SK-N-SH (cell line): ENCODE measurements at regions not wholly inside any gene's neighbourhood (a gene's known extent, or its start where the extent isn't known, plus 50 kb on each side); places are given as distances from the start of the nearest gene placed in this dataset.
A peak's percentile ranks its signal among the peaks of the same experiment; 100 is the strongest.

Source experiments
- CTCF ChIA-PET: fragments of 300-600, 350-600 bp; formaldehyde crosslinking; extraction: SDS; loops from one replicate; lab custom pipeline; 2021; lab: Yijun Ruan, JAX
- POLR2A ChIA-PET: fragments of 350-600 bp; sonication (Branson Sonifier 250); formaldehyde crosslinking; extraction: SDS; loops from one replicate; lab custom pipeline; 2020; ENCODE audit warnings: antibody characterized with exemption, inconsistent platforms; lab: Yijun Ruan, JAX
- DNase-seq: peaks from one replicate; pipeline ENCODE4 v3.0.0; 2012
- H2AFZ ChIP-seq: fragments of 200-600 bp; sonication (generic); 2 replicates; pipeline ENCODE4 v1.8.1; 2016; ENCODE audit warnings: antibody characterized with exemption, mild to moderate bottlenecking, low read depth
- H3F3A ChIP-seq: fragments of 200-600 bp; sonication (generic); replicated peaks from 2 replicates; pipeline ENCODE3; 2016; ENCODE audit warnings: antibody characterized with exemption, mild to moderate bottlenecking; ENCODE audit not compliant: insufficient read depth
- H3K27ac ChIP-seq, 2 experiments: fragments of 200-500 bp in 1 of 2; fragments of 200-600 bp in 1 of 2; sonication (Bioruptor generic) in 1 of 2; sonication (generic), shearing (Covaris generic) in 1 of 2; 2 replicates each; pipeline versions ENCODE4 v1.5.1 to v1.6.1; 2014 to 2016; ENCODE audit warnings: low read depth in 2 of 2, inconsistent platforms in 1 of 2, low read length in 1 of 2, mild to moderate bottlenecking in 1 of 2, mixed read lengths in 1 of 2
- H3K27me3 ChIP-seq: fragments of 200-600 bp; sonication (generic), shearing (Covaris generic); 2 replicates; pipeline ENCODE4 v1.6.1; 2016; ENCODE audit warnings: mixed run types; ENCODE audit not compliant: insufficient read depth
- H3K36me3 ChIP-seq, 2 experiments: fragments of 200-500 bp in 1 of 2; fragments of 200-600 bp in 1 of 2; sonication (Bioruptor generic) in 1 of 2; sonication (generic) in 1 of 2; replicated peaks in 1 of 2; 2 replicates each; pipeline versions ENCODE3 to v1.5.1; 2014 to 2016; ENCODE audit warnings: low read length in 1 of 2, mild to moderate bottlenecking in 1 of 2; ENCODE audit not compliant: insufficient read depth in 2 of 2, control insufficient read depth in 1 of 2
- H3K4me1 ChIP-seq, 2 experiments: fragments of 200-500 bp in 1 of 2; fragments of 200-600 bp in 1 of 2; sonication (Bioruptor generic) in 1 of 2; sonication (generic), shearing (Covaris generic) in 1 of 2; 2 replicates each; pipeline versions ENCODE4 v1.5.1 to v1.6.1; 2014 to 2016; ENCODE audit warnings: low read depth in 1 of 2, low read length in 1 of 2, mixed run types in 1 of 2; ENCODE audit not compliant: insufficient read depth in 2 of 2, control insufficient read depth in 1 of 2
- H3K4me2 ChIP-seq: fragments of 200-600 bp; sonication (generic), shearing (Covaris generic); 2 replicates; pipeline ENCODE4 v1.6.1; 2017; ENCODE audit warnings: mixed run types
- H3K4me3 ChIP-seq, 2 experiments: fragments of 200-500 bp in 1 of 2; fragments of 200-600 bp in 1 of 2; sonication (Bioruptor generic) in 1 of 2; sonication (generic), shearing (Covaris generic) in 1 of 2; 2 replicates each; pipeline versions ENCODE4 v1.5.1 to v1.8.1; 2014 to 2016; ENCODE audit warnings: low read depth in 2 of 2, inconsistent platforms in 1 of 2, low read length in 1 of 2, mild to moderate bottlenecking in 1 of 2, mixed read lengths in 1 of 2, moderate library complexity in 1 of 2
- H3K79me2 ChIP-seq: fragments of 200-600 bp; sonication (generic); 2 replicates; pipeline ENCODE4 v1.8.1; 2017; ENCODE audit warnings: mild to moderate bottlenecking; ENCODE audit not compliant: insufficient read depth
- H3K9ac ChIP-seq: fragments of 200-600 bp; sonication (generic); 2 replicates; pipeline ENCODE4 v1.6.1; 2017; ENCODE audit warnings: mixed run types
- H3K9me2 ChIP-seq: fragments of 200-600 bp; sonication (generic); 2 replicates; pipeline ENCODE4 v1.6.1; 2017; ENCODE audit warnings: mixed run types
- H3K9me3 ChIP-seq: fragments of 200-600 bp; sonication (generic); 2 replicates; pipeline ENCODE4 v1.6.1; 2017; ENCODE audit warnings: mixed run types, mild to moderate bottlenecking, moderate library complexity
- H4K20me1 ChIP-seq: fragments of 200-600 bp; sonication (generic); 2 replicates; pipeline ENCODE4 v1.6.1; 2017; ENCODE audit warnings: mild to moderate bottlenecking, mixed run types; ENCODE audit not compliant: insufficient read depth
- CHD2 ChIP-seq: fragments of 150-350 bp; IDR thresholded peaks from 2 replicates; pipeline ENCODE4 v1.6.1; 2018; ENCODE audit warnings: low read length; ENCODE audit not compliant: partially characterized antibody
- ELF1 ChIP-seq: IDR thresholded peaks from 2 replicates; pipeline ENCODE4 v1.4.0; 2012
- EP300 ChIP-seq, 2 experiments: IDR thresholded peaks; 2 replicates each; pipeline versions ENCODE4 v1.4.0 to v1.6.1; 2012; ENCODE audit warnings: borderline replicate concordance in 1 of 2, low read depth in 1 of 2, low read length in 1 of 2
- FOXM1 ChIP-seq: IDR thresholded peaks from 2 replicates; pipeline ENCODE4 v1.4.0; 2012; ENCODE audit warnings: low read depth, mild to moderate bottlenecking
- GATA2 ChIP-seq: sonication (generic); formaldehyde crosslinking; IDR thresholded peaks from 2 replicates; pipeline ENCODE4 v1.5.0; 2020; ENCODE audit warnings: mild to moderate bottlenecking, missing genetic modification reagents
- MEF2A ChIP-seq: IDR thresholded peaks from 2 replicates; pipeline ENCODE4 v1.4.0; 2012; ENCODE audit warnings: low read depth, borderline replicate concordance
- MXI1 ChIP-seq: IDR thresholded peaks from 2 replicates; pipeline ENCODE4 v1.6.1; 2012; ENCODE audit warnings: mild to moderate bottlenecking, low read depth, low read length, improper control_type of control experiment
- NFIC ChIP-seq: IDR thresholded peaks from 2 replicates; pipeline ENCODE4 v1.4.0; 2012; ENCODE audit warnings: borderline replicate concordance
- NRF1 ChIP-seq: IDR thresholded peaks from 2 replicates; pipeline ENCODE4 v1.6.1; 2012; ENCODE audit warnings: low read depth, mild to moderate bottlenecking, low read length
- POLR2AphosphoS5 ChIP-seq: IDR thresholded peaks from 2 replicates; pipeline ENCODE4 v1.6.1; 2012; ENCODE audit warnings: low read depth, low read length
- RAD21 ChIP-seq: IDR thresholded peaks from 2 replicates; pipeline ENCODE4 v1.6.1; 2012; ENCODE audit warnings: mild to moderate bottlenecking, low read length
- RCOR1 ChIP-seq: fragments of 150-350 bp; IDR thresholded peaks from 2 replicates; pipeline ENCODE4 v1.6.1; 2017; ENCODE audit warnings: antibody characterized with exemption, low read length
- RFX5 ChIP-seq: IDR thresholded peaks from 2 replicates; pipeline ENCODE4 v1.6.1; 2012; ENCODE audit warnings: mild to moderate bottlenecking, improper control_type of control experiment, low read length
- RXRA ChIP-seq: IDR thresholded peaks from 2 replicates; pipeline ENCODE4 v1.4.0; 2012; ENCODE audit warnings: low read depth, mild to moderate bottlenecking, borderline replicate concordance
- SMC3 ChIP-seq: IDR thresholded peaks from 2 replicates; pipeline ENCODE4 v1.6.1; 2012; ENCODE audit warnings: low read depth, low read length, improper control_type of control experiment
- TAF1 ChIP-seq: IDR thresholded peaks from 2 replicates; pipeline ENCODE4 v1.6.1; 2012; ENCODE audit warnings: low read depth, mild to moderate bottlenecking, low read length, moderate library complexity, borderline replicate concordance
- TCF12 ChIP-seq: IDR thresholded peaks from 2 replicates; pipeline ENCODE4 v1.4.0; 2012
- YY1 ChIP-seq: IDR thresholded peaks from 2 replicates; pipeline ENCODE4 v1.4.0; 2012; ENCODE audit warnings: low read depth, mild to moderate bottlenecking
- WGBS: methylation state at CpG from one replicate; pipeline ENCODE4 v1.1.6; 2017; ENCODE audit warnings: low lambda C conversion rate; 5-methylcytosine and 5-hydroxymethylcytosine counted together
- TF ChIP-seq, protein P1 (sequence below): IDR thresholded peaks from 2 replicates; pipeline ENCODE4 v1.4.0; 2012; ENCODE audit warnings: low read depth
- TF ChIP-seq, protein P2 (sequence below): IDR thresholded peaks from 2 replicates; pipeline ENCODE4; 2012
- TF ChIP-seq, protein P3 (sequence below): fragments of 200-600 bp; sonication (generic); IDR thresholded peaks from 2 replicates; pipeline ENCODE4 v1.6.1; 2017; ENCODE audit warnings: antibody characterized with exemption, mild to moderate bottlenecking, moderate library complexity
- TF ChIP-seq, protein P4 (sequence below): IDR thresholded peaks from 2 replicates; pipeline ENCODE4 v1.6.1; 2012; ENCODE audit warnings: mild to moderate bottlenecking, low read depth, low read length, moderate library complexity
- TF ChIP-seq, protein P5 (sequence below): fragments of 150-350 bp; IDR thresholded peaks from 2 replicates; pipeline ENCODE4 v1.6.1; 2017; ENCODE audit warnings: antibody characterized with exemption, low read length, low read depth, borderline replicate concordance

DNA sequence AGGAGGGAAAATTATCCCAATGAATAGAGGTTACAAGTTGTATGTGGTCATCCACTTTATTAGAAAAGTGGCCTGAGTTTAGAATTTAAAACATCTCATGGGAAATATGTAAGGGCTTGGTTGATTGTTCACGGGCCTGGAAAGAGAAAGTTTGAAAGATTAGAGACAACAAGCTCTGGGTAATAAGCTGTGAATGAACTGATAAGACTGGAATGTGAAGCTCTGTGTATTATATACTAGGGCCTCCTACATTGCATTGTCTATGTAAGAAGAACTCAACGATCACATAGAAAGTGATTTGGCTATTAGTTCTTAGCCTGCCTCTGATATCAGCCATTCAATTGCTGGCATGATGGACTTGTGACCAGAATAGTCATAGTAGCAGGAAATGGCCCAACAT lies 199.2 kb upstream of the MAGI2 start:
- H3K36me3 ChIP-seq, result no peaks in the 10 kb centered on the region
- H3K9me3 ChIP-seq, result no peaks in the 10 kb centered on the region
- TF ChIP-seq GATA2 (CRISPR knock-in tag) (no peak), FOXM1 (no peak), MXI1 (no peak), TAF1 (no peak), EP300 (IDR thresholded peaks at IDR 0.05; ENCODE audit: borderline replicate concordance in 1 of 2, low read depth in 1 of 2, low read length in 1 of 2) (no peak), SMC3 (no peak), CHD2 (no peak), MEF2A (no peak), YY1 (no peak), NFIC (no peak), RXRA (no peak), RCOR1 (no peak), TCF12 (no peak)
- TF ChIP-seq, protein P1, sequence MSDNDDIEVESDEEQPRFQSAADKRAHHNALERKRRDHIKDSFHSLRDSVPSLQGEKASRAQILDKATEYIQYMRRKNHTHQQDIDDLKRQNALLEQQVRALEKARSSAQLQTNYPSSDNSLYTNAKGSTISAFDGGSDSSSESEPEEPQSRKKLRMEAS, result no peak
- TF ChIP-seq, protein P2, sequence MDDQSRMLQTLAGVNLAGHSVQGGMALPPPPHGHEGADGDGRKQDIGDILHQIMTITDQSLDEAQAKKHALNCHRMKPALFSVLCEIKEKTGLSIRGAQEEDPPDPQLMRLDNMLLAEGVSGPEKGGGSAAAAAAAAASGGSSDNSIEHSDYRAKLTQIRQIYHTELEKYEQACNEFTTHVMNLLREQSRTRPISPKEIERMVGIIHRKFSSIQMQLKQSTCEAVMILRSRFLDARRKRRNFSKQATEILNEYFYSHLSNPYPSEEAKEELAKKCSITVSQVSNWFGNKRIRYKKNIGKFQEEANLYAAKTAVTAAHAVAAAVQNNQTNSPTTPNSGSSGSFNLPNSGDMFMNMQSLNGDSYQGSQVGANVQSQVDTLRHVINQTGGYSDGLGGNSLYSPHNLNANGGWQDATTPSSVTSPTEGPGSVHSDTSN, result no peak
- TF ChIP-seq, protein P3, sequence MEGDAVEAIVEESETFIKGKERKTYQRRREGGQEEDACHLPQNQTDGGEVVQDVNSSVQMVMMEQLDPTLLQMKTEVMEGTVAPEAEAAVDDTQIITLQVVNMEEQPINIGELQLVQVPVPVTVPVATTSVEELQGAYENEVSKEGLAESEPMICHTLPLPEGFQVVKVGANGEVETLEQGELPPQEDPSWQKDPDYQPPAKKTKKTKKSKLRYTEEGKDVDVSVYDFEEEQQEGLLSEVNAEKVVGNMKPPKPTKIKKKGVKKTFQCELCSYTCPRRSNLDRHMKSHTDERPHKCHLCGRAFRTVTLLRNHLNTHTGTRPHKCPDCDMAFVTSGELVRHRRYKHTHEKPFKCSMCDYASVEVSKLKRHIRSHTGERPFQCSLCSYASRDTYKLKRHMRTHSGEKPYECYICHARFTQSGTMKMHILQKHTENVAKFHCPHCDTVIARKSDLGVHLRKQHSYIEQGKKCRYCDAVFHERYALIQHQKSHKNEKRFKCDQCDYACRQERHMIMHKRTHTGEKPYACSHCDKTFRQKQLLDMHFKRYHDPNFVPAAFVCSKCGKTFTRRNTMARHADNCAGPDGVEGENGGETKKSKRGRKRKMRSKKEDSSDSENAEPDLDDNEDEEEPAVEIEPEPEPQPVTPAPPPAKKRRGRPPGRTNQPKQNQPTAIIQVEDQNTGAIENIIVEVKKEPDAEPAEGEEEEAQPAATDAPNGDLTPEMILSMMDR, result no peak
- H3K9me2 ChIP-seq, result no peaks in the 10 kb centered on the region
- CTCF ChIA-PET, result no interaction called here
- no peaks in the 10 kb centered on the region for H3K79me2 ChIP-seq
- peak overlapping the region in 1 of 2 experiments; percentile 43; a peak in 2 of 4 replicates for H3K27ac ChIP-seq
- WGBS, result 84% methylated on average over 2 of the region's 2 CpGs
- H3K9ac ChIP-seq, result no peak overlapping the region
- peaks cover 9% of the 10 kb centered on the region for H3F3A ChIP-seq
- POLR2A ChIA-PET, result interaction anchor here (1.3 kb wide), 1 partner anchor 296 kb away, joined by 3 read pairs; no protein-coding TSS in a partner anchor
- H2AFZ ChIP-seq, result peak overlapping the region; percentile 8; the same call in 1 of the 2 replicates
- no peaks in the 10 kb centered on the region for H4K20me1 ChIP-seq
- no peaks in the 10 kb centered on the region for H3K27me3 ChIP-seq
- H3K4me1 ChIP-seq, result no peaks in the 10 kb centered on the region; a peak in 1 of 4 replicates
- DNase-seq, result no peak
- H3K4me2 ChIP-seq, result no peak overlapping the region
- no peak overlapping the region for H3K4me3 ChIP-seq

DNA sequence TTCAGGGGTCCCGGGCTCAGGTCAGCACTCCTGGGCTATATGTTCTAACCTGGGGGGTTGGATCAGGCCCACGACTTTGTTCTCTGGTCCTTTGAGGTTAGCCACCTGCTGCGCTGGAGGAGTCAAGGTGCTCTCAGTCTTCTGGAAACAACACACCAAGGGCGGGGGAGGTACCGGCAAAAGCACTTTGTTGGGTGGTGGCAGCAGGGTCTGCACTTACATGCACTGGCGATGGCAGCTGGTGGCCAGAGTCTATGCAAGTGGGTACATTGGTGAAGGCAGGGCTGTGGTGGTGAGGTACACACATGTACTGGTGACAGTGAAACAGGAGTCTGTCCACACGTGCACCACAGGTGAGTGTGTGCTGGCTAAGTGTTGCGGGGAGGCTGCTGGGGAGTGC lies 194.2 kb upstream of the MAGI2 start:
- ChIA-PET CTCF (interaction anchor here (1.9 kb wide), 1 partner anchor 14 kb away, joined by 5 read pairs; no protein-coding TSS in a partner anchor), POLR2A (no interaction called here)
- no peak overlapping the region for H3K9ac ChIP-seq
- no peaks in the 10 kb centered on the region; a peak in 1 of 4 replicates for H3K4me1 ChIP-seq
- H2AFZ ChIP-seq, result no peak overlapping the region
- no peak overlapping the region for H3K27ac ChIP-seq
- no peaks in the 10 kb centered on the region for H3K27me3 ChIP-seq
- H3K4me3 ChIP-seq, result no peak overlapping the region
- no peak for DNase-seq
- H3K36me3 ChIP-seq, result no peaks in the 10 kb centered on the region
- no peaks in the 10 kb centered on the region for H4K20me1 ChIP-seq
- H3K9me3 ChIP-seq, result no peaks in the 10 kb centered on the region
- no peak overlapping the region for H3K4me2 ChIP-seq
- H3F3A ChIP-seq, result peaks cover 3% of the 10 kb centered on the region
- no peaks in the 10 kb centered on the region for H3K79me2 ChIP-seq
- no peaks in the 10 kb centered on the region for H3K9me2 ChIP-seq
- WGBS, result 92% methylated on average over 8 of the region's 8 CpGs
- TF ChIP-seq RCOR1 (no peak), YY1 (no peak), POLR2AphosphoS5 (no peak), NRF1 (no peak), NFIC (no peak), RFX5 (no peak), ELF1 (no peak), GATA2 (CRISPR knock-in tag) (no peak), FOXM1 (no peak), RAD21 (no peak)
- TF ChIP-seq, protein P4, sequence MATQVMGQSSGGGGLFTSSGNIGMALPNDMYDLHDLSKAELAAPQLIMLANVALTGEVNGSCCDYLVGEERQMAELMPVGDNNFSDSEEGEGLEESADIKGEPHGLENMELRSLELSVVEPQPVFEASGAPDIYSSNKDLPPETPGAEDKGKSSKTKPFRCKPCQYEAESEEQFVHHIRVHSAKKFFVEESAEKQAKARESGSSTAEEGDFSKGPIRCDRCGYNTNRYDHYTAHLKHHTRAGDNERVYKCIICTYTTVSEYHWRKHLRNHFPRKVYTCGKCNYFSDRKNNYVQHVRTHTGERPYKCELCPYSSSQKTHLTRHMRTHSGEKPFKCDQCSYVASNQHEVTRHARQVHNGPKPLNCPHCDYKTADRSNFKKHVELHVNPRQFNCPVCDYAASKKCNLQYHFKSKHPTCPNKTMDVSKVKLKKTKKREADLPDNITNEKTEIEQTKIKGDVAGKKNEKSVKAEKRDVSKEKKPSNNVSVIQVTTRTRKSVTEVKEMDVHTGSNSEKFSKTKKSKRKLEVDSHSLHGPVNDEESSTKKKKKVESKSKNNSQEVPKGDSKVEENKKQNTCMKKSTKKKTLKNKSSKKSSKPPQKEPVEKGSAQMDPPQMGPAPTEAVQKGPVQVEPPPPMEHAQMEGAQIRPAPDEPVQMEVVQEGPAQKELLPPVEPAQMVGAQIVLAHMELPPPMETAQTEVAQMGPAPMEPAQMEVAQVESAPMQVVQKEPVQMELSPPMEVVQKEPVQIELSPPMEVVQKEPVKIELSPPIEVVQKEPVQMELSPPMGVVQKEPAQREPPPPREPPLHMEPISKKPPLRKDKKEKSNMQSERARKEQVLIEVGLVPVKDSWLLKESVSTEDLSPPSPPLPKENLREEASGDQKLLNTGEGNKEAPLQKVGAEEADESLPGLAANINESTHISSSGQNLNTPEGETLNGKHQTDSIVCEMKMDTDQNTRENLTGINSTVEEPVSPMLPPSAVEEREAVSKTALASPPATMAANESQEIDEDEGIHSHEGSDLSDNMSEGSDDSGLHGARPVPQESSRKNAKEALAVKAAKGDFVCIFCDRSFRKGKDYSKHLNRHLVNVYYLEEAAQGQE, result no peak
- TF ChIP-seq, protein P5, sequence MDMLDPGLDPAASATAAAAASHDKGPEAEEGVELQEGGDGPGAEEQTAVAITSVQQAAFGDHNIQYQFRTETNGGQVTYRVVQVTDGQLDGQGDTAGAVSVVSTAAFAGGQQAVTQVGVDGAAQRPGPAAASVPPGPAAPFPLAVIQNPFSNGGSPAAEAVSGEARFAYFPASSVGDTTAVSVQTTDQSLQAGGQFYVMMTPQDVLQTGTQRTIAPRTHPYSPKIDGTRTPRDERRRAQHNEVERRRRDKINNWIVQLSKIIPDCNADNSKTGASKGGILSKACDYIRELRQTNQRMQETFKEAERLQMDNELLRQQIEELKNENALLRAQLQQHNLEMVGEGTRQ, result no peak
